HepG2 (cell line): ENCODE measurements at regions not wholly inside any gene's neighbourhood (a gene's known extent, or its start where the extent isn't known, plus 50 kb on each side); places are given as distances from the start of the nearest gene placed in this dataset.

Source experiments
- CTCF ChIP-seq: sonication (generic); formaldehyde crosslinking; IDR thresholded peaks from 2 replicates; pipeline ENCODE4 v1.5.0; 2020; ENCODE audit warnings: mild to moderate bottlenecking, missing genetic modification reagents, moderate library complexity
- E2F5 ChIP-seq: sonication (generic); formaldehyde crosslinking; conservative IDR thresholded peaks from 2 replicates; pipeline ENCODE4 v1.4.0; 2020; ENCODE audit warnings: missing genetic modification reagents
- ESRRA ChIP-seq: sonication (generic); formaldehyde crosslinking; IDR thresholded peaks from 2 replicates; pipeline ENCODE4 v1.5.1; 2020; ENCODE audit warnings: mild to moderate bottlenecking, low read depth, missing genetic modification reagents
- GLMP ChIP-seq: sonication (generic); formaldehyde crosslinking; IDR thresholded peaks from 2 replicates; pipeline ENCODE4 v1.9.0; 2021; ENCODE audit warnings: missing genetic modification reagents, mild to moderate bottlenecking, borderline replicate concordance
- MAFK ChIP-seq, 2 experiments: IDR thresholded peaks in 1 of 2; conservative IDR thresholded peaks in 1 of 2; 2 replicates each; pipeline ENCODE4 v1.6.1; 2011; ENCODE audit warnings: improper control_type of control experiment in 2 of 2, low read length in 2 of 2
- MXI1 ChIP-seq: IDR thresholded peaks from 3 replicates; pipeline ENCODE4 v1.6.1; 2012; ENCODE audit warnings: low read depth, low read length, inconsistent platforms, borderline replicate concordance
- POLR2A ChIP-seq, 2 experiments: IDR thresholded peaks; 2 replicates each; pipeline ENCODE4 v1.6.1; 2011; ENCODE audit warnings: low read depth in 2 of 2, low read length in 2 of 2, mild to moderate bottlenecking in 1 of 2, moderate library complexity in 1 of 2; ENCODE audit not compliant: insufficient read depth in 1 of 2
- ZNF530 ChIP-seq: sonication (generic); formaldehyde crosslinking; IDR thresholded peaks from 2 replicates; pipeline ENCODE4 v1.5.0; 2020; ENCODE audit warnings: low read depth, mild to moderate bottlenecking, missing genetic modification reagents

- TF ChIP-seq CTCF (CRISPR knock-in tag), result no peak
- TF ChIP-seq GLMP (CRISPR knock-in tag), result no peak
- TF ChIP-seq ESRRA (CRISPR knock-in tag), result no peak
- no peak for TF ChIP-seq ZNF530 (CRISPR knock-in tag)
- TF ChIP-seq MXI1, result no peak
- no peak for TF ChIP-seq POLR2A (IDR thresholded peaks at IDR 0.05; ENCODE audit: insufficient read depth in 1 of 2, low read depth in 2 of 2, low read length in 2 of 2)
- no peak for TF ChIP-seq MAFK (conservative IDR thresholded peaks at IDR 0.05 in 1 of 2, IDR thresholded peaks at IDR 0.05 in 1 of 2; ENCODE audit: low read length in 2 of 2)
- no peak for TF ChIP-seq E2F5 (CRISPR knock-in tag)
Measured at GRCh38 chr1:83493633-83494032, 505.3 kb downstream of the TTLL7 start.
